Fibroblast of mammary gland (primary cell): ENCODE measurements at regions not wholly inside any gene's neighbourhood (a gene's known extent, or its start where the extent isn't known, plus 50 kb on each side); places are given as distances from the start of the nearest gene placed in this dataset.

Experiments used
- DNase-seq: peaks from one replicate; pipeline ENCODE4 v3.0.0-alpha.2; 2010; ENCODE audit warnings: low read depth
- H3K4me3 ChIP-seq: 2 replicates; pipeline ENCODE4 v1.5.1; 2011; ENCODE audit warnings: low read depth, mild to moderate bottlenecking, low read length, moderate library complexity; ENCODE audit not compliant: control insufficient read depth
- CTCF ChIP-seq: conservative IDR thresholded peaks from 2 replicates; pipeline ENCODE4 v1.5.1; 2011; ENCODE audit warnings: low read depth, low read length, inconsistent platforms; ENCODE audit not compliant: control insufficient read depth, insufficient read depth

DNA sequence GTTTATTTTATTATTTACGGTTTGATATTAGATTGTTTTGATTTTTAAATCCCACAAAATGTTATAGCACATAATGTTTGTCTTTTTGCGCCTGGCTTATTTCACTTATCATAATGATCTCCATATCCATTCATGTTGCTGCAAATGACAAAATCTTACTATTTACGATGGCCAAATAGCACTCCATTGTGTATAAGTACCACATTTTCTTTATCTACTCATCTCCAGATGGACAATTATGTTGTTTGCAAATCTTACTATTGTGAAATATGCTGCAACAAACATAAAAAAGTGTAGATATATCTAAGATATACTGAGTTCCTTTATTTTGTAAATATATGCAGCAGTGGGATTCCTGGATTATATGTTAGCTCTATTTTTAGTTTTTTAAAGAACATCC, 1568.3 kb downstream of the AMY1C start:
- H3K4me3 ChIP-seq: no peak overlapping the region
- TF ChIP-seq CTCF: no peak
- no peak for DNase-seq

DNA sequence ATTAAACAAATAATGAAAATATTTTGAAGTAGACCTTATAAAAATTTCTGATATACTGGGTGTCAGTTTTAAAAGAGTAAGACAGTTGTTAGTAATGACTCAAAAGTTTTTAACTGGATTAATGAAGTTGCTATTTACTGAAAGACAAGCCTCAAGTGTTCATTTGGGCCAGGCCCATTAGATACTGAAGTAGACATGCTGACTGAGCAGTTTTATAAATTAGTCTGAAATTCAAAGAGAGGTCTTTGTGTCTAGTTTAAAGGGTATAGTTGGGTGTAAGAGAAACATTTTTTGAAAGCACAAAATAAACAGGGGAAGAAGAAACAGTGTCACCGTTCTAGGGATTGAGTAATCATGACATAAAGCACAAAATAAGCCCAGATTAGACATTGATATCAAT, 1577.2 kb downstream of the AMY1C start:
- no peak for DNase-seq
- H3K4me3 ChIP-seq: no peak overlapping the region
- TF ChIP-seq CTCF: no peak

GRCh38 chr1:105337420-105337819, 1587.7 kb downstream of the AMY1C start:
- no peak for TF ChIP-seq CTCF
- DNase-seq: no peak
- H3K4me3 ChIP-seq: no peak overlapping the region

- no peak overlapping the region for H3K4me3 ChIP-seq
- no peak for TF ChIP-seq CTCF
Observed at GRCh38 chr1:105343317-105343716, 1593.6 kb downstream of the AMY1C start.

DNA sequence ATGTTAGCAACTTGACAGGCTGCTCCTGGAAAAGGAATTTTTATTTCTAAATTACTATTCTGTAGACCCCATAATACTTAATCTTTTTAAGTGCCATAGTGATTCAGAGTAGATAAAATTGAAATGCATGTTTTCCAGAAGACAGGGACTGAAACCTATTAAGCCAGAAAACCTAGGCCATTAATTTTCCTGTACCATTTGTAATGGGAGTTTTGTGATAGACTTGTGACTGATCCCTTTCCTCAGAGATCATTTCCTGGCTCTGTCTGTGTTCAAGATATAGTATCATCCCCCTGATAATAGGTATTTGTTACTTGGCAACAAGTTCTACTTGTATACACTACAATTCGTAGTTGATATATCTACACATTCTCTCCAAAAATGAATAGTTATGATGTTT, 1609.8 kb downstream of the AMY1C start:
- no peak overlapping the region for H3K4me3 ChIP-seq
- TF ChIP-seq CTCF: no peak
- no peak for DNase-seq

More at GRCh38 chr1:105343317-105343716, 1593.6 kb downstream of the AMY1C start:
- DNase-seq: no peak

- H3K4me3 ChIP-seq: no peak overlapping the region
- no peak for DNase-seq
- TF ChIP-seq CTCF: no peak
Observed at GRCh38 chr1:105362438-105362837, 1612.7 kb downstream of the AMY1C start.

DNA sequence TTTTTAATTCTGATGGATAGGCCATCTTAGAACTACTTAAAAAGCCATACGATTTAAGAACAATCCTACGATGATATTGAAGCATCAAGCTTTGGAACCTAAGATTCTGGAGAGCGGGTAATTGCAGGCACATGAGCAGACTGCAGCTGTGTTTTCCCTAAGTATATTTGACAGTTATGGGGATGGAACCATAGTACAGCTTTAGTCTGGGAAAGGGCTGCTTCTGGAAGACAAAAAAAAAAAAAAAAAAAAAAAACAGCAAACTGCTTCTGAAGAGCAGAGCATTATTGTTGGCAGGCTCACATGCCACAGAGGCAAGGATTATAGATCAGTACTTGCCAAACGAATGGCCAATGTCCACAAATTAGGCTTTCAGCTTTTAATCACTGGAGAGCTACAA, 1618.7 kb downstream of the AMY1C start:
- no peak for TF ChIP-seq CTCF
- H3K4me3 ChIP-seq: no peak overlapping the region
- DNase-seq: no peak
